Mucosa of stomach (tissue), 1 donor: ENCODE measurements at regions not wholly inside any gene's neighbourhood (a gene's known extent, or its start where the extent isn't known, plus 50 kb on each side); places are given as distances from the start of the nearest gene placed in this dataset.
"Not testable (repeated sequence)": the region's sequence is repeated elsewhere in the genome, so short reads cannot be mapped to it uniquely, and the experiment has no call there.

Experiments used
- H3K27me3 ChIP-seq: one replicate; pipeline ENCODE4 v1.7.0; 2013; ENCODE audit warnings: mild to moderate bottlenecking, low read length; ENCODE audit not compliant: control insufficient read depth, insufficient read depth
- H3K36me3 ChIP-seq: one replicate; pipeline ENCODE4 v1.7.0; 2013; ENCODE audit warnings: low read length; ENCODE audit not compliant: control insufficient read depth, insufficient read depth
- H3K4me1 ChIP-seq: one replicate; pipeline ENCODE4 v1.7.0; 2013; ENCODE audit warnings: mild to moderate bottlenecking, low read length; ENCODE audit not compliant: control insufficient read depth, insufficient read depth
- H3K4me3 ChIP-seq: one replicate; pipeline ENCODE4 v1.7.0; 2013; ENCODE audit warnings: low read length
- H3K9ac ChIP-seq: one replicate; pipeline ENCODE4 v1.7.0; 2013; ENCODE audit warnings: mild to moderate bottlenecking, low read length, moderate library complexity
- H3K9me3 ChIP-seq: one replicate; pipeline ENCODE4 v1.7.0; 2013; ENCODE audit warnings: mild to moderate bottlenecking, low read length, moderate library complexity; ENCODE audit not compliant: control insufficient read depth
- donor health status: Pancreatic carcinoma.

DNA sequence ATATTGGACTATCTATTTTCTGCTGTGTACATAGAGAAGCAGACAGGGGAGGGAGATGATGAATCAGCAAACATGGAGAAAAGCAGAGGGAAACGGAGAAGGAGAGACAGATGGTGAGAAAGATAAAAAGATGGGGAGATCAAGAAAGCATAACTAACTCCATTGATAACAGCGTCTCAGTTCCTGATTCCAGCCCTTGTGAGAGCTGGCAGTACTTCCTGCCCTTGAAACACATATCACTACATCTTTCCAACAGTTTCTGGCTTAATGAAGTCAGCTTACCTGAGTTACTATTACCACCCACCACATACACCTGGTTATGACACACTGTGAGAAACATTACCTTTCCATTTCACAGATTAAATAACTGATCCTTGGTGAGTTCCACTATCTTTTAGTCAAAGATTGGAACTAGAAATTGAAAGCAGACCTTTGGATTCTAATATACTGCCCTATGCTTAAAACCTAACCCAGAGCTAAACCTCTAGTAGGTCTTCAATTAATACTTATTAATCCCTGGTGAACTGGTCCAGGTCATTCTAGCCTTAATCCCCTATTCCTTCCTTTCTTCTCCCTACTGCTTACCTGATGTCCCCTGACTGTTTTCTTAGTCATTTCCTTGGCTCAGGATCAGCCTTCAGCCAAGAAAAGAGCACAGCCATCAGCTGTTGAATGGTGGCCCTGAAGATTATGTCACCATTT is 346.6 kb upstream of the CCL2 start:
- Histone ChIP-seq H3K9me3 (no peaks in the 10 kb centered on the region), H3K4me3 (no peak overlapping the region), H3K36me3 (no peaks in the 10 kb centered on the region), H3K9ac (no peak overlapping the region), H3K27me3 (no peaks in the 10 kb centered on the region), H3K4me1 (no peaks in the 10 kb centered on the region)

DNA sequence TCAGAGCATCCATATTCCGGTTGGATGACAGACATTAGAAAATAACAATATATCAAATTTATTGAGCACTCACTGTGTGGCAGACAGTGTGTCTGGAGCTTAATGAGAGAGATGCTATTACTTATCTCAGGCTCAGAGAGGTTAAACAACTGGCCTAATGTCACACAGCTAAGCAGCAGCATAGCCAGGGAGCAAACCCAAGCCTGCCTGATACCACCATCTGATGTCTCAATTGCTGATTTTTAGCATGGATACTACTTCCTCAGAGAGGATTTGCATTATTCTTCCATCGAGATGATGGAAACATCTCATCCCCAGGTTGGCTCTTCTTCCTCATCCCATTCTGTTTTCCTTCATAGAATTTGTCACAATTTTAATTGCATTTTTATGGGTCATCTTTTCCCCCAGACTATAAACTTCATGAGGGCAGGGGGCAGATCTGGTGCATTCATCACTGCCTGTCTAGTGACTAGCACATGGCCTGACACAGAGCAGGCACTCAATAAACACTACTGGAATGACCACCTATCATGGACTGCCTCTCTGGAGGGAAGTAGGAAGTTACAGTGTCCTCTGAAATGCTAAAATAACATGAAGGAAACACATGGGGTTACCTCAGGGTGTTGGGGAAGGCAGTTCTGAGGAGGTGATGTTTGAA is 344.8 kb upstream of the CCL2 start:
- no peaks in the 10 kb centered on the region for H3K9me3 ChIP-seq
- H3K4me1 ChIP-seq: no peaks in the 10 kb centered on the region
- no peaks in the 10 kb centered on the region for H3K36me3 ChIP-seq
- no peak overlapping the region for H3K9ac ChIP-seq
- H3K27me3 ChIP-seq: no peaks in the 10 kb centered on the region
- H3K4me3 ChIP-seq: no peak overlapping the region

DNA sequence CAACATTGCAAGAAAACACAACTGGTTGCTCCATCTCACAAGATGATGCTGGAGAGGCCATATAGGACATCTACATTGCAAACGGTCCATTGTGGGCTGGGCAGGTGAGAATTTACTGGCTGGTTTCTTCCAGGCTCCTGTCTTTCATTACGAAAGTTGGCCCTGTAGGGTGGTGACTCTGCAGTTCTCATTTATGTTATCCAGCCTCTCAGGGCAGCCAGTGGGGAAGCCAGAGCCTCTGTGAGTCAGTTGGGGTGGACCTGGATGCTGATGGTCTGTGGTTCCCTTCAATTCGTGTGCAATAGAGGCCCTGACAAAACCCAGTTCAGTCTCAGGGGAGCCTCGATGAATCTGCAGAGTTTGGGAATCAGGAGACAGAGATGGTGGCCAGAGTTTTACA is 341.0 kb upstream of the CCL2 start:
- H3K27me3 ChIP-seq: no peaks in the 10 kb centered on the region
- H3K36me3 ChIP-seq: no peaks in the 10 kb centered on the region
- no peaks in the 10 kb centered on the region for H3K9me3 ChIP-seq
- H3K4me1 ChIP-seq: no peaks in the 10 kb centered on the region
- no peak overlapping the region for H3K4me3 ChIP-seq
- H3K9ac ChIP-seq: no peak overlapping the region

DNA sequence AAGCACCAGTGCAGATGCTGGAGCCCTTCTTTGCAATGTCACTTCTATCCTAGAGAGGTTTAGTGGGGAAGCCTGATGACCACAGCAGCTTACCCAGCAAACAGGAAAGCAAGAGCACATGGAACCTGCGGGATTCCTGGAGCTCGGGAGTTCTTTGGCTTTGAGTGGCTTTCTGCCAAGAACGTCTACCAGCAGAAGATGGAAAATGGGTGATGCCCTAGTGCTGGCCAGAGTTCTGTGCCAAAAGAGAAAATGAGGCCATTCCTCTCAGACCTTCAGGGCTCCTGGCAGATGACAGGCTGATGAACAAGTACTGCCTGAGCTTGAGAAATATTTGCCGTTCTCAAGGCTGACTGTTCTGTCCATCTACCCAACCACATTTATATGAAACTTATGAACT is 332.1 kb upstream of the CCL2 start:
- no peak overlapping the region for H3K4me3 ChIP-seq
- peaks cover 9% of the 10 kb centered on the region for H3K4me1 ChIP-seq
- no peak overlapping the region for H3K9ac ChIP-seq
- H3K27me3 ChIP-seq: peaks cover 16% of the 10 kb centered on the region
- no peaks in the 10 kb centered on the region for H3K9me3 ChIP-seq
- H3K36me3 ChIP-seq: no peaks in the 10 kb centered on the region

DNA sequence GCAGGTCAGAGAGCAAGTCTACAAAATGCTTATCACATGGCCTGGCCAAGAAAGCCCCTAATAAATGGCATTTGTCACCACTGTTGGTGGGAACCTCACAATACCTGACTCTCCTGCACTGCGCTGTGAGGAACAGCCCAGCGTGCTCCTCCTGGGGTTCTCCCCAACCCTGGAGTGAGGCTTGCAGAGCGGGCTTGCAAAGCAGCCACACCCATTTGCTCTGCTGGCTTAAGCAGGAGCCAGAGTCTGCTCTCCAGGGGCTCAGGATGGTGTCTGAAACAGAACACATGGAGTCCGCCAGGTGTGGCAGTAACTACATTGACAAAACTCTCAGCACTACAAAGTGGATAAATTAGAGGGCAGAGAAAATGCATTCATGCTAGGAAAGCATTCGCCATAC is 331.0 kb upstream of the CCL2 start:
- no peaks in the 10 kb centered on the region for H3K36me3 ChIP-seq
- peaks cover 13% of the 10 kb centered on the region for H3K4me1 ChIP-seq
- no peak overlapping the region for H3K9ac ChIP-seq

DNA sequence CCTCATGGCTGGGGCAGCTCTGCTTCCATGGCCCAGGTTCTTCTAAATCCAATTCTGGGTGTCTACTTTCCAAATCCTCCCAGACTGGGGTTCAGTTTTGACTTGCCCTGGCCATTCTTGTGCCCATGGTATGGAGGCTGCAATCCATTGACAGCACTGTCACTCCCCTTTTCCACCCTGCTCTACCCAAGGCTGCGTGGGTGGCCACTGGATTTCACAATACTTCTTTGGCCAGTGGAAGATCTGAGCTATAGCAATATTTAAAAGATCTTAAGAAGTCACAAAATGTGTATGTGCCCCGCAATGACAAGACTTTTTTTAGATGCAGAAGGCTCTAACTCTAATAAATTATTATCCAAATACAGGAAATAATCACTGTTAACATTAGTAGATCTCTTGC is 329.4 kb upstream of the CCL2 start:
- Histone ChIP-seq H3K9me3 (no peaks in the 10 kb centered on the region), H3K36me3 (no peaks in the 10 kb centered on the region), H3K4me1 (peaks cover 13% of the 10 kb centered on the region), H3K4me3 (no peak overlapping the region), H3K9ac (no peak overlapping the region), H3K27me3 (peaks cover 19% of the 10 kb centered on the region)

More for the DNA sequence above, 331.0 kb upstream of the CCL2 start:
- no peaks in the 10 kb centered on the region for H3K9me3 ChIP-seq
- peaks cover 18% of the 10 kb centered on the region for H3K27me3 ChIP-seq
- no peak overlapping the region for H3K4me3 ChIP-seq

DNA sequence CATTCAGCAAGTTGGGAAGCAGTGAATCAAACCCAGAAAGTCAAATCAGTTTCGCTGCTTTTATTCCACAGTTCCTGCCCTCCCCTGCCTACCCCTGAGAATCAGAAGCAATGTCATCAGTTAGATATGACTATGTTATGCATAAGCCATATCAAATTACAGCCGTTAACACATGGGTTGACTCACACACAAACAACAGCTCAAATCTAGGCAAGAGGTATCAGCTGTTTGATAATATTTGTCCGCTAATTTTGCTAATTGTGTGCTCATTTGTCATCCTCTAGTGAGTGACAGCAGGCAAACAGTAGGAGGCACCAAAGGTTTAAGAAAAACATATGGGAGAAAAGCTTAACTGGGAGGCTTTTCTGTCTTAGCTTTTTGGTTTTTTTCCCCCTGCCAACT is 327.4 kb upstream of the CCL2 start:
- H3K27me3 ChIP-seq: peaks cover 18% of the 10 kb centered on the region
- no peak overlapping the region for H3K9ac ChIP-seq

DNA sequence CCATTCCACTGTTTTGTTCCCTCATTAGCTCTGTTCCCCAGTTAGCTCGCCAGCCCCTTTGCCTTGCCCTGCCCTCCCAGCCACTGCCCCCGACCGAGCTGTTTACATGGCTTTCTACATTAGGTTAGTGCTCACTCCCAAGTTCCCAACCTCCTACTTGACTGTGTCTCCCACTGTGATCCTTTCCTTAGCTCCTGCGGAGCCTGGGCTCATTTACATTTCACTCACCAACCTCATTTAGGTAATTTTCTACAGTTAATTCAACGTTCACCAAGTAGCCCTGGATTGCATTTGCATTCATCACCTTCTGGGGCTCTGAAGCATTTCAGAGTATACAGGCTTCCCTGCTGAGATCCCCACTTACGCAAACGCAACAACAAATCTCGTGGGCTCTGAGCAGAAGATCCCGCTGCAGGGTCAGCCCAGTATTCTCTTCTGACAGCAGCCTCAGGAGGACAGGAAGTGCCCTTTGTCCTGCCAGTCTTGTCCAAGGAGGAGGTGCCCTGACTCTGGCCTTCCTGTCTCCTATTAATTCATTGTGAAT is 325.8 kb upstream of the CCL2 start:
- peaks cover 9% of the 10 kb centered on the region for H3K27me3 ChIP-seq
- H3K4me1 ChIP-seq: peaks cover 13% of the 10 kb centered on the region
- no peaks in the 10 kb centered on the region for H3K36me3 ChIP-seq
- no peaks in the 10 kb centered on the region for H3K9me3 ChIP-seq
- H3K9ac ChIP-seq: no peak overlapping the region
- no peak overlapping the region for H3K4me3 ChIP-seq

More for the DNA sequence above, 327.4 kb upstream of the CCL2 start:
- Histone ChIP-seq H3K4me1 (peaks cover 13% of the 10 kb centered on the region), H3K36me3 (no peaks in the 10 kb centered on the region), H3K9me3 (no peaks in the 10 kb centered on the region), H3K4me3 (no peak overlapping the region)

DNA sequence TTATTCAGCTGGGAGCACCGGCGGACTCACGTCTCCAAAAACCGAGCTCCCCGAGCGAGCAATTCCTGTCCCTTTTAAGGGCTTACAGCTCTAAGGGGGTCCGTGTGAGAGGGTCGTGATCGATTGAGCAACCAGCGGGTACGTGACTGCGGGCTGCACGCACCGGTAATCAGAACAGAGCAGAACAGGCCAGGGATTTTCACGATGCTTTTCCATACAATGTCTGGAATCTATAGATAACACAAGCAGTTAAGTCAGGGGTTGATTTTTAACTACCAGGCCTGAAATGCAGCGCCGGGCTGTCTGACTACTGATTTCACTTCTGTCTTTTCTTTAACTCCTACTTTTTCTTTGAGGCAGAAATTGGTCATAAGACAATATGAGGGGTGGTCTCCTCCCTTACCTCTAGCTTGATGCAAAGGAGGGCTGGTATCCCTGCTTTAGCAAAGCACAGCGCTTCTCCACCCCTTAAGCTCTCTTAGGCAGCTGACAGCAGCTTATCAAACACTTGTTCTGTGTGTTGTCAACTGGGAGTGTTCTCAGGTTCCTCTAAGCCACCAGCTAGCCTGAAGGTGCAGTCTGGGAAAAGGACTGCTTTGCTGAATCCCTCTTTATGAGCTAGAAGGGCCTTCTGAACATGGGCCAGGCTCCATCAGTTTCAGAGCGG is 323.8 kb upstream of the CCL2 start:
- not testable (repeated sequence) for H3K27me3 ChIP-seq, H3K4me3 ChIP-seq, H3K9me3 ChIP-seq, H3K36me3 ChIP-seq, H3K9ac ChIP-seq
- peaks cover 13% of the 10 kb centered on the region for H3K4me1 ChIP-seq

DNA sequence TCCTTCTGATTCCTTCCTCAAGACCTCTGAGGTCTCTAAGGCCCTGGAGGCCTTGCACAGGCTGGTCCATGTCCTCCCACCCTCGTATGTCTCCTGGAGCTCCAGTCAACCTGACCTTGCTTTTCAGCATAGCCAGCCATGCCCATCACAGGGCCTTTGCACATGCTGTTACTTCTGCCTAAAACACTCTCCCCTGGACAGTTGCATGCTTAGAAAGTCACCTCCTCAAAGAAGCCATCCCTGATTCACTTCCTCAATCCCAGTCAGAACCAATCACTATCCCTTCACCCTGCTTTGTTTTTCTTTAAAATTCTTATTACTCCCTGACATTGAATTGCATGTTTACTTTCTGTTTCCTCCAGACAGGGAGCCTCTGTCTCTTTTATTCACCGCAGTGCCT is 322.1 kb upstream of the CCL2 start:
- H3K36me3 ChIP-seq: no peaks in the 10 kb centered on the region
- H3K4me3 ChIP-seq: no peak overlapping the region
- H3K9me3 ChIP-seq: no peaks in the 10 kb centered on the region
- H3K9ac ChIP-seq: no peak overlapping the region
- H3K27me3 ChIP-seq: peaks cover 4% of the 10 kb centered on the region
- H3K4me1 ChIP-seq: peaks cover 4% of the 10 kb centered on the region

DNA sequence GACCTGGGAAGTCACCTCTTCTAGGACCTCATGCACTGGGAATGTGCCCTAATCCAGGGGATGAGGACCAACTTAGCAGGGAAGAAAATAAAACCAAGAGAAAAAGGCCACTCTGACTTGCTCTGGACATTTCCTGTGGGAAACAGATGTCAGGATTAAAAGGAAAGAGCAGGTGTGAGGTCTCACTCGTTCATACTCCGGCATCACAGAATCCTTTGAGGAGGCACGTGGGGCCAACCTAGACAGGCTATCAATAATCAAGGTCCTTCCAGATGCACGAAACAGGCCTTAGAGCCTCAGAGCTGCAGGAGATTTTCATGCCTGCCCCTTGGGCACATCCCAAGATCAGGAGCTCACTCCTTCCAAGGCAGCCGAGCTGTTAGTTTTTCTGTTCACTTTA is 321.5 kb upstream of the CCL2 start:
- no peaks in the 10 kb centered on the region for H3K4me1 ChIP-seq
- H3K36me3 ChIP-seq: no peaks in the 10 kb centered on the region
- H3K27me3 ChIP-seq: peaks cover 4% of the 10 kb centered on the region
- H3K4me3 ChIP-seq: no peak overlapping the region
- no peak overlapping the region for H3K9ac ChIP-seq
- no peaks in the 10 kb centered on the region for H3K9me3 ChIP-seq

DNA sequence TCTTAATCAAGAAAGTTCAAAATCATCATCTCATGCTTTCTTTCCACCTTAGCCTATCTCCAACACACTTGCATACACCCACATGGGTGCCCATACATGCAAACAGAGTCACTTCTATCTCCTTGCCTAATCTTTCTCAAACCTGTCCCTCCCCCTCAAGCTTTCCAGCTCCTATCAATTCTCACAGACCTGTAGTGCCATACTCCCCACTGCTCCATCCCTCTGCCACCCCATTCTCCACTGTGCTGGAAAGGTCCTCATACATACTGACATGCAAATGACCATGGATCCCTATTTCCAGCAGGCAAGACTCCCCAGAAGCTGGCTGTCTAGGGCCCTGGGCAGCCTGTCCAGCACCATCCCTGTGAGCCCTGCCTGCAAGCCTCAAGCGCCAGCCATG is 320.4 kb upstream of the CCL2 start:
- Histone ChIP-seq H3K36me3 (no peaks in the 10 kb centered on the region), H3K27me3 (no peaks in the 10 kb centered on the region), H3K9me3 (no peaks in the 10 kb centered on the region), H3K9ac (no peak overlapping the region), H3K4me3 (no peak overlapping the region), H3K4me1 (no peaks in the 10 kb centered on the region)
